ENCODE measurements at regions not wholly inside any gene's neighbourhood (a gene's known extent, or its start where the extent isn't known, plus 50 kb on each side); places are given as distances from the start of the nearest gene placed in this dataset.

- peak; percentile 56 for TF ChIP-seq TAF1 (CRISPR knock-in tag; IDR thresholded peaks at IDR 0.05)
- peak; percentile 60; the same call in 1 of the 2 replicates for TF ChIP-seq MTA1 (CRISPR knock-in tag; IDR thresholded peaks at IDR 0.05; ENCODE audit: borderline replicate concordance)
- TF ChIP-seq GZF1 (CRISPR knock-in tag; IDR thresholded peaks at IDR 0.05) = no peak
- TF ChIP-seq RFX3 (CRISPR knock-in tag; IDR thresholded peaks at IDR 0.05) = no peak
- TF ChIP-seq GABPA (IDR thresholded peaks at IDR 0.05; ENCODE audit: low read depth, low read length) = no peak
- peak; percentile 29; the same call in 1 of the 2 replicates for TF ChIP-seq GABPA (CRISPR knock-in tag; IDR thresholded peaks at IDR 0.05; ENCODE audit: low read depth)
- no peak for TF ChIP-seq CSRNP2 (CRISPR knock-in tag; conservative IDR thresholded peaks at IDR 0.05; ENCODE audit: low read depth)
- no peak for TF ChIP-seq ZFP1 (CRISPR knock-in tag; IDR thresholded peaks at IDR 0.05)
- TF ChIP-seq ZNF737 (CRISPR knock-in tag; IDR thresholded peaks at IDR 0.05; ENCODE audit: borderline replicate concordance) = no peak
- TF ChIP-seq SYNCRIP (IDR thresholded peaks at IDR 0.05; ENCODE audit: insufficient read depth, low read depth, low read length) = no peak
- TF ChIP-seq, protein P1, sequence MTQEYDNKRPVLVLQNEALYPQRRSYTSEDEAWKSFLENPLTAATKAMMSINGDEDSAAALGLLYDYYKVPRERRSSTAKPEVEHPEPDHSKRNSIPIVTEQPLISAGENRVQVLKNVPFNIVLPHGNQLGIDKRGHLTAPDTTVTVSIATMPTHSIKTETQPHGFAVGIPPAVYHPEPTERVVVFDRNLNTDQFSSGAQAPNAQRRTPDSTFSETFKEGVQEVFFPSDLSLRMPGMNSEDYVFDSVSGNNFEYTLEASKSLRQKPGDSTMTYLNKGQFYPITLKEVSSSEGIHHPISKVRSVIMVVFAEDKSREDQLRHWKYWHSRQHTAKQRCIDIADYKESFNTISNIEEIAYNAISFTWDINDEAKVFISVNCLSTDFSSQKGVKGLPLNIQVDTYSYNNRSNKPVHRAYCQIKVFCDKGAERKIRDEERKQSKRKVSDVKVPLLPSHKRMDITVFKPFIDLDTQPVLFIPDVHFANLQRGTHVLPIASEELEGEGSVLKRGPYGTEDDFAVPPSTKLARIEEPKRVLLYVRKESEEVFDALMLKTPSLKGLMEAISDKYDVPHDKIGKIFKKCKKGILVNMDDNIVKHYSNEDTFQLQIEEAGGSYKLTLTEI (CRISPR knock-in tag; conservative IDR thresholded peaks at IDR 0.05) = no peak
- no peak for TF ChIP-seq RBFOX2 (IDR thresholded peaks at IDR 0.05; ENCODE audit: low read depth, low read length)
- peak; percentile 60 for TF ChIP-seq TEAD3 (CRISPR knock-in tag; optimal IDR thresholded peaks at IDR 0.05; ENCODE audit: borderline replicate concordance)
- no peak for TF ChIP-seq ZBTB14 (CRISPR knock-in tag; IDR thresholded peaks at IDR 0.05)
- TF ChIP-seq CERS6 (CRISPR knock-in tag; IDR thresholded peaks at IDR 0.05) = no peak
- TF ChIP-seq ZNF549 (CRISPR knock-in tag; IDR thresholded peaks at IDR 0.05) = no peak
- no peak for TF ChIP-seq ZNF44 (CRISPR knock-in tag; IDR thresholded peaks at IDR 0.05)
- TF ChIP-seq ZNF430 (CRISPR knock-in tag; IDR thresholded peaks at IDR 0.05) = 0 out of 2 replicates have a peak, but pooled peaks have one; percentile 70
- no peak for TF ChIP-seq KMT2B (CRISPR knock-in tag; IDR thresholded peaks at IDR 0.05)
- no peak for TF ChIP-seq SOX6 (IDR thresholded peaks at IDR 0.05)
- peak; percentile 89 for TF ChIP-seq SOX6 (CRISPR knock-in tag; IDR thresholded peaks at IDR 0.05)
- no peak for TF ChIP-seq NKX3-1 (CRISPR knock-in tag; IDR thresholded peaks at IDR 0.05)
- TF ChIP-seq ZNF530 (CRISPR knock-in tag; IDR thresholded peaks at IDR 0.05; ENCODE audit: low read depth) = no peak
- TF ChIP-seq KLF15 (CRISPR knock-in tag; IDR thresholded peaks at IDR 0.05; ENCODE audit: borderline replicate concordance) = no peak; the same call in 1 of the 2 replicates
- no peak for TF ChIP-seq NFE2L2 (IDR thresholded peaks at IDR 0.05; ENCODE audit: low read length)
- peak; percentile 45; the same call in 1 of the 2 replicates for TF ChIP-seq BORCS8-MEF2B (CRISPR knock-in tag; IDR thresholded peaks at IDR 0.05)
- no peak for TF ChIP-seq TBP (CRISPR knock-in tag; IDR thresholded peaks at IDR 0.05)
- peak; percentile 39 for TF ChIP-seq ZNF781 (CRISPR knock-in tag; IDR thresholded peaks at IDR 0.05; ENCODE audit: borderline replicate concordance, not compliant biosample characterization)
- no peak; the same call in 1 of the 2 replicates for TF ChIP-seq CHD4 (IDR thresholded peaks at IDR 0.05; ENCODE audit: borderline replicate concordance, low read length)
Measured at GRCh38 chr5:56480078-56480704, 247.1 kb upstream of the ANKRD55 start (continued).

Data from HepG2 (cell line).